ENCODE measurements at regions not wholly inside any gene's neighbourhood (a gene's known extent, or its start where the extent isn't known, plus 50 kb on each side); places are given as distances from the start of the nearest gene placed in this dataset.

DNA sequence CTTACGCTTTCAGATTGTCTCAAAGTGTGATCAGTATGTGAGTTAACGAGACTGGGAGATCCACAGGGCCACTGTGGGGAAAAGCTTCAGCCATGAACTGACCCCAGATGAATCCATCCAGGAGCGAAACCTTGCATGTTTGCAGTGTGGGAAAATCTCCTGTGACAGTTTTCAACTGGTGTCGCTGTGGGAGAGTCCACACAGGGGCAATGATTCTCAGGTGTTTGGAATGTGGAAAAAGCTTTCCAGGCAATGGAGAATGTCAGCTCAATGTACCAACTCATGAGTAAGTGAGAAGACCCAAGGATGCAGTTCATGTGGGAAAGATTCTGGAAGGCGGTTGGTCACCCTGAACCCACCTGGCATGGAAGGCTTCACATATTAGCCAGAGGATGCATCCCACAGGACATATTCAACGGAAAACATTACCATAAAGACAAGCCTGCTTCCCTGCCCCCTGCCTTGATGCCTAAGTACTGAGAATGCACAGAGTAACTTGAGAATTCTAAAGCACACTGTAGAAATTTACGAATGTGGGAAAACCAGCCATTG is 204.1 kb upstream of the BMPER start:
- H3K4me1 ChIP-seq: peaks cover 1% of the 10 kb centered on the region
- ATAC-seq (no peak), DNase-seq (no peak)
- intact Hi-C loops (cut with DNase I): no loop called here
- no peak overlapping the region for H3K27ac ChIP-seq
- TF ChIP-seq, protein P1, sequence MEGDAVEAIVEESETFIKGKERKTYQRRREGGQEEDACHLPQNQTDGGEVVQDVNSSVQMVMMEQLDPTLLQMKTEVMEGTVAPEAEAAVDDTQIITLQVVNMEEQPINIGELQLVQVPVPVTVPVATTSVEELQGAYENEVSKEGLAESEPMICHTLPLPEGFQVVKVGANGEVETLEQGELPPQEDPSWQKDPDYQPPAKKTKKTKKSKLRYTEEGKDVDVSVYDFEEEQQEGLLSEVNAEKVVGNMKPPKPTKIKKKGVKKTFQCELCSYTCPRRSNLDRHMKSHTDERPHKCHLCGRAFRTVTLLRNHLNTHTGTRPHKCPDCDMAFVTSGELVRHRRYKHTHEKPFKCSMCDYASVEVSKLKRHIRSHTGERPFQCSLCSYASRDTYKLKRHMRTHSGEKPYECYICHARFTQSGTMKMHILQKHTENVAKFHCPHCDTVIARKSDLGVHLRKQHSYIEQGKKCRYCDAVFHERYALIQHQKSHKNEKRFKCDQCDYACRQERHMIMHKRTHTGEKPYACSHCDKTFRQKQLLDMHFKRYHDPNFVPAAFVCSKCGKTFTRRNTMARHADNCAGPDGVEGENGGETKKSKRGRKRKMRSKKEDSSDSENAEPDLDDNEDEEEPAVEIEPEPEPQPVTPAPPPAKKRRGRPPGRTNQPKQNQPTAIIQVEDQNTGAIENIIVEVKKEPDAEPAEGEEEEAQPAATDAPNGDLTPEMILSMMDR (IDR thresholded peaks at IDR 0.05): no peak
- no peak overlapping the region for H3K4me3 ChIP-seq
- H3K9me3 ChIP-seq: peaks cover 10% of the 10 kb centered on the region
- no peaks in the 10 kb centered on the region for H3K36me3 ChIP-seq
- H3K27me3 ChIP-seq (ENCODE audit: low read depth): no peaks in the 10 kb centered on the region

GRCh38 chr7:33701927-33702326 is 203.4 kb upstream of the BMPER start:
- no peaks in the 10 kb centered on the region for H3K27me3 ChIP-seq (ENCODE audit: low read depth)
- no peaks in the 10 kb centered on the region for H3K36me3 ChIP-seq
- DNase-seq (no peak), ATAC-seq (no peak)
- peaks cover 8% of the 10 kb centered on the region for H3K4me1 ChIP-seq
- intact Hi-C loops (cut with DNase I): no loop called here
- H3K4me3 ChIP-seq: no peak overlapping the region
- TF ChIP-seq, protein P1 (IDR thresholded peaks at IDR 0.05): no peak
- H3K27ac ChIP-seq: no peak overlapping the region
- peaks cover 10% of the 10 kb centered on the region for H3K9me3 ChIP-seq

- H3K27ac ChIP-seq: no peak overlapping the region
- DNase-seq: no peak
- no peak for ATAC-seq
- TF ChIP-seq, protein P1 (IDR thresholded peaks at IDR 0.05): no peak
- no peaks in the 10 kb centered on the region for H3K36me3 ChIP-seq
- H3K4me3 ChIP-seq: no peak overlapping the region
- intact Hi-C loops (cut with DNase I): no loop called here
- peaks cover 14% of the 10 kb centered on the region for H3K4me1 ChIP-seq
- H3K27me3 ChIP-seq (ENCODE audit: low read depth): no peaks in the 10 kb centered on the region
- H3K9me3 ChIP-seq: peaks cover 10% of the 10 kb centered on the region
Measured at GRCh38 chr7:33702514-33703054, 202.8 kb upstream of the BMPER start.

GRCh38 chr7:33705333-33705833 is 200.0 kb upstream of the BMPER start:
- Histone ChIP-seq H3K27ac (no peak overlapping the region), H3K4me3 (no peak overlapping the region), H3K27me3 (ENCODE audit: low read depth) (no peaks in the 10 kb centered on the region), H3K4me1 (peaks cover 19% of the 10 kb centered on the region), H3K9me3 (peaks cover 10% of the 10 kb centered on the region), H3K36me3 (no peaks in the 10 kb centered on the region)
- TF ChIP-seq, protein P1 (IDR thresholded peaks at IDR 0.05): no peak
- DNase-seq (no peak), ATAC-seq (no peak)
- intact Hi-C loops (cut with DNase I): no loop called here

GRCh38 chr7:33706186-33706585 is 199.2 kb upstream of the BMPER start:
- no peak for DNase-seq
- intact Hi-C loops (cut with DNase I): no loop called here
- Histone ChIP-seq H3K27me3 (ENCODE audit: low read depth) (no peaks in the 10 kb centered on the region), H3K4me3 (no peak overlapping the region), H3K9me3 (peaks cover 3% of the 10 kb centered on the region), H3K27ac (no peak overlapping the region), H3K36me3 (no peaks in the 10 kb centered on the region), H3K4me1 (peaks cover 19% of the 10 kb centered on the region)
- TF ChIP-seq, protein P1 (IDR thresholded peaks at IDR 0.05): no peak
- no peak for ATAC-seq
